ENCODE measurements at regions not wholly inside any gene's neighbourhood (a gene's known extent, or its start where the extent isn't known, plus 50 kb on each side); places are given as distances from the start of the nearest gene placed in this dataset.

DNA sequence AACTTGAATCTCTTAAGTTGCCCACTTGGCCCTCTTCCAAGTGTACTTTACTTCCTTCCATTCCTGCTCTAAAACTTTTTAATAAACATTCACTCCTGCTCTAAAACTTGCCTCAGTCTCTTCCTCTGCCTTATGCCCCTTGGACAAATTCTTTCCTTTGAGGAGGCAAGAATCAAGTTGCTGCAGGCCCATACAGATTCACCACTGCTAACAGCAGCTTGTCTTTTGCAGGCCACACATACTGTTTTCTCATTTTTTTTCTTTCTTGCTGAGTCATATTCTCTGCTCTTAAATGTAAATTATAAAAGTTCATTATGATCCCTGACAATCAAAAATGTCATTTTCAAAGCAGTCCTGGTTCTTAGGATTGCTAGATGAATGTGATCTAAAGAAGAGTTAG lies 1820.8 kb upstream of the FLRT2 start:
- Histone ChIP-seq H3K36me3 (ENCODE audit: insufficient read depth, low read length) (no peaks in the 10 kb centered on the region), H4K20me1 (ENCODE audit: insufficient read depth, low read length) (no peaks in the 10 kb centered on the region), H3F3A (ENCODE audit: insufficient read depth, low read length) (no peaks in the 10 kb centered on the region), H3K4me2 (ENCODE audit: low read length) (no peak overlapping the region), H3K9me2 (ENCODE audit: low read depth, low read length) (no peaks in the 10 kb centered on the region), H3K27ac (ENCODE audit: low read depth, low read length, poor library complexity, severe bottlenecking) (no peak overlapping the region), H3K9ac (ENCODE audit: low read length) (no peak overlapping the region), H3K27me3 (ENCODE audit: insufficient read depth, low read length) (no peaks in the 10 kb centered on the region), H2AFZ (ENCODE audit: low read length) (no peak overlapping the region), H3K4me1 (ENCODE audit: insufficient read depth, low read length, severe bottlenecking) (no peaks in the 10 kb centered on the region), H3K79me2 (ENCODE audit: insufficient read depth, low read length) (no peaks in the 10 kb centered on the region), H3K4me3 (ENCODE audit: low read depth, low read length, poor library complexity, severe bottlenecking) (no peak overlapping the region), H3K9me3 (ENCODE audit: low read length) (no peaks in the 10 kb centered on the region)
- TF ChIP-seq, protein P1, sequence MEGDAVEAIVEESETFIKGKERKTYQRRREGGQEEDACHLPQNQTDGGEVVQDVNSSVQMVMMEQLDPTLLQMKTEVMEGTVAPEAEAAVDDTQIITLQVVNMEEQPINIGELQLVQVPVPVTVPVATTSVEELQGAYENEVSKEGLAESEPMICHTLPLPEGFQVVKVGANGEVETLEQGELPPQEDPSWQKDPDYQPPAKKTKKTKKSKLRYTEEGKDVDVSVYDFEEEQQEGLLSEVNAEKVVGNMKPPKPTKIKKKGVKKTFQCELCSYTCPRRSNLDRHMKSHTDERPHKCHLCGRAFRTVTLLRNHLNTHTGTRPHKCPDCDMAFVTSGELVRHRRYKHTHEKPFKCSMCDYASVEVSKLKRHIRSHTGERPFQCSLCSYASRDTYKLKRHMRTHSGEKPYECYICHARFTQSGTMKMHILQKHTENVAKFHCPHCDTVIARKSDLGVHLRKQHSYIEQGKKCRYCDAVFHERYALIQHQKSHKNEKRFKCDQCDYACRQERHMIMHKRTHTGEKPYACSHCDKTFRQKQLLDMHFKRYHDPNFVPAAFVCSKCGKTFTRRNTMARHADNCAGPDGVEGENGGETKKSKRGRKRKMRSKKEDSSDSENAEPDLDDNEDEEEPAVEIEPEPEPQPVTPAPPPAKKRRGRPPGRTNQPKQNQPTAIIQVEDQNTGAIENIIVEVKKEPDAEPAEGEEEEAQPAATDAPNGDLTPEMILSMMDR (IDR thresholded peaks at IDR 0.05; ENCODE audit: low read length): no peak
- no peak for TF ChIP-seq EZH2 (IDR thresholded peaks at IDR 0.05; ENCODE audit: borderline replicate concordance, low read length)

DNA sequence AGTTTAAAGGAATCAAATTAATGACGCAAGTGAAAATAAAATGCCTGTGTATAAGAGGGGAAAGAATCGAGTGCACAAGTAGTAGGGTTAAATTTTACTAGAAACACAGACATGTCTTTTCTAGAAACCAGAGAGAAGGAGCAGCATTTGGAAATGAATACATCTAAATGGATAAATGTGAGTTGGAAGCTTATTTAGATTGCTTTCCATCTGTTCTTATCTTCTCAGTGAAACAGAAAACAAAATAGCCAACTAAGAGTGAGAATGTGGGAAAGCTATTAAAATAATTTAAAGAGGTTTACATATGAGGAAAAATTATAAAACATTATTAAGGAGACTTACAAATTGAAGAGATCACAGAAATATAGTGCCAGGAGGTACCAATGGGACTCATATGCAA lies 1818.9 kb upstream of the FLRT2 start:
- H3K79me2 ChIP-seq (ENCODE audit: insufficient read depth, low read length): no peaks in the 10 kb centered on the region
- H2AFZ ChIP-seq (ENCODE audit: low read length): no peak overlapping the region
- H3K36me3 ChIP-seq (ENCODE audit: insufficient read depth, low read length): no peaks in the 10 kb centered on the region
- no peaks in the 10 kb centered on the region for H3K9me2 ChIP-seq (ENCODE audit: low read depth, low read length)
- H3F3A ChIP-seq (ENCODE audit: insufficient read depth, low read length): no peaks in the 10 kb centered on the region
- H3K4me3 ChIP-seq (ENCODE audit: low read depth, low read length, poor library complexity, severe bottlenecking): no peak overlapping the region
- TF ChIP-seq, protein P1 (IDR thresholded peaks at IDR 0.05; ENCODE audit: low read length): no peak
- TF ChIP-seq EZH2 (IDR thresholded peaks at IDR 0.05; ENCODE audit: borderline replicate concordance, low read length): no peak
- no peaks in the 10 kb centered on the region for H3K27me3 ChIP-seq (ENCODE audit: insufficient read depth, low read length)
- H3K4me2 ChIP-seq (ENCODE audit: low read length): no peak overlapping the region
- H3K9me3 ChIP-seq (ENCODE audit: low read length): no peaks in the 10 kb centered on the region
- H3K27ac ChIP-seq (ENCODE audit: low read depth, low read length, poor library complexity, severe bottlenecking): no peak overlapping the region
- no peak overlapping the region for H3K9ac ChIP-seq (ENCODE audit: low read length)
- H3K4me1 ChIP-seq (ENCODE audit: insufficient read depth, low read length, severe bottlenecking): no peaks in the 10 kb centered on the region
- H4K20me1 ChIP-seq (ENCODE audit: insufficient read depth, low read length): no peaks in the 10 kb centered on the region

DNA sequence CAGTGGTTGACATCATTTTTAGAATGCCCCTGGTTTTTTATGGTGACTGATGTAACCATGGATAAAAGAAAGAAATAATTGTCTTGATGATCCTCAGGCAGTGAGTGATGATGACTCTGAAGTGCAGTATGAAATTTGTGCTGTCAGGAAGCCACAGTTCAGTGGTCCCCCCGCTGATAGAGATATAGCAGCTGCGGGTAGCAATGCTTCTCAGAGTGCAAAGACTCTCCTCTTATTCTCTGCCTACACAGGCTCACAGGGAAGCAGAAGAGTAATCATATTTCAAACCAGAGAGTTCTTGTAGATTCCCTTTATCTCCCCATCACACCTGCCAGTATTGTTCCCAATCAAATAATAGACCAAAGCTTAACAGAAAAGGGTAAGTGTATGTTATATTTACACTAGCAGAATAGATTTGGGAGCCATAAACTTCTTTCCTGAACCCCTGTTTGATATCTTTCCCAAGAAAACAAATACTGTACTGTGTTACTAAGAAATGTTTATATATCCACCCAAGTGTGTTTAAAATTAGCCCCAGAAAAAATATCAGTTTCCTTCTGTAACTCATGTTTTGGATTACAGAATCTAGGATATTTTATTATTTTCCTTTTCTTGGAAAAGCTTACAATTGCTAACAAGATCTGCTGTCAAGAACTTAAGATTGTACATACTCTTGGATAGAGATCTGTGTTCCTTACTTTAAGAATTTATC lies 1817.4 kb upstream of the FLRT2 start:
- H4K20me1 ChIP-seq (ENCODE audit: insufficient read depth, low read length): no peaks in the 10 kb centered on the region
- no peaks in the 10 kb centered on the region for H3K9me2 ChIP-seq (ENCODE audit: low read depth, low read length)
- no peak overlapping the region for H3K4me2 ChIP-seq (ENCODE audit: low read length)
- no peak overlapping the region for H3K9ac ChIP-seq (ENCODE audit: low read length)
- H2AFZ ChIP-seq (ENCODE audit: low read length): no peak overlapping the region
- H3K36me3 ChIP-seq (ENCODE audit: insufficient read depth, low read length): no peaks in the 10 kb centered on the region
- H3F3A ChIP-seq (ENCODE audit: insufficient read depth, low read length): no peaks in the 10 kb centered on the region
- TF ChIP-seq, protein P1 (IDR thresholded peaks at IDR 0.05; ENCODE audit: low read length): no peak
- no peak for TF ChIP-seq EZH2 (IDR thresholded peaks at IDR 0.05; ENCODE audit: borderline replicate concordance, low read length)
- no peak overlapping the region for H3K4me3 ChIP-seq (ENCODE audit: low read depth, low read length, poor library complexity, severe bottlenecking)
- no peaks in the 10 kb centered on the region for H3K9me3 ChIP-seq (ENCODE audit: low read length)
- no peaks in the 10 kb centered on the region for H3K4me1 ChIP-seq (ENCODE audit: insufficient read depth, low read length, severe bottlenecking)
- no peaks in the 10 kb centered on the region for H3K79me2 ChIP-seq (ENCODE audit: insufficient read depth, low read length)
- H3K27ac ChIP-seq (ENCODE audit: low read depth, low read length, poor library complexity, severe bottlenecking): no peak overlapping the region
- no peaks in the 10 kb centered on the region for H3K27me3 ChIP-seq (ENCODE audit: insufficient read depth, low read length)
